ENCODE measurements at regions not wholly inside any gene's neighbourhood (a gene's known extent, or its start where the extent isn't known, plus 50 kb on each side); places are given as distances from the start of the nearest gene placed in this dataset.

DNA sequence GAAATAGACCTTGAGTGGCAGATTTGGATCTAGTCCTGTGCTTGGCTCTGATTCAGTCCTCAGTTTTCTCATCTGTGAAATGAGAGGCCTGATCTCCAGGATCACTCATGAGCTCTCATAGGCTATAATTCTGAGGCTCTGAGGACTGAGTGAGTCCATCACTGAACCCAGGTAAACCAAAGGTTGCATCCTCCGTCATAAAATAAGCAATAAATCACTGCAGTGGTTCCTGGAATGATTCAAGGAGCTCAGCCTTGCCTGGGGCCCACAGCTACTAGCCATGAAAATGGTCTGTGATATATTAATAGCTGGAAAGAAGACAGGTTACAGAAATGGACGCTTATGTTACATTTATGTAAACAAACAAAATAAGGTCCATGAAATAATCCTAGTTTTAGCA is 124.8 kb downstream of the MAP3K7 start:
- H3K27ac Mint-ChIP-seq = no peak overlapping the region
- H3K27me3 Mint-ChIP-seq (ENCODE audit: insufficient read depth, low read depth, poor library complexity) = peaks cover 4% of the 10 kb centered on the region
- Histone ChIP-seq H3K9me2 (ENCODE audit: insufficient read depth) (no peaks in the 10 kb centered on the region), H4K20me1 (replicated peaks; ENCODE audit: insufficient read depth) (no peaks in the 10 kb centered on the region), H3K27me3 (ENCODE audit: insufficient read depth) (no peaks in the 10 kb centered on the region), H3K79me2 (replicated peaks; ENCODE audit: insufficient read depth) (no peaks in the 10 kb centered on the region), H3K4me1 (ENCODE audit: insufficient read depth) (no peaks in the 10 kb centered on the region), H3K27ac (ENCODE audit: low read depth) (no peak overlapping the region), H3K36me3 (ENCODE audit: insufficient read depth) (no peaks in the 10 kb centered on the region), H3K4me3 (no peak overlapping the region), H3K4me2 (no peak overlapping the region), H2AFZ (no peak overlapping the region), H3F3A (replicated peaks; ENCODE audit: low read depth) (no peaks in the 10 kb centered on the region)
- H3K4me3 Mint-ChIP-seq = no peak overlapping the region
- TF ChIP-seq STAT1 (IDR thresholded peaks at IDR 0.05; ENCODE audit: unreplicated experiment) (no peak), POLR2AphosphoS5 (IDR thresholded peaks at IDR 0.05; ENCODE audit: low read depth) (no peak), CREB1 (CRISPR knock-in tag; IDR thresholded peaks at IDR 0.05; ENCODE audit: low read depth) (no peak), EZH2phosphoT487 (IDR thresholded peaks at IDR 0.05; ENCODE audit: unreplicated experiment) (no peak), JUNB (IDR thresholded peaks at IDR 0.05; ENCODE audit: unreplicated experiment) (no peak), CTCF (conservative IDR thresholded peaks at IDR 0.05; ENCODE audit: low read depth in 2 of 2) (no peak), ZNF462 (CRISPR knock-in tag; IDR thresholded peaks at IDR 0.05) (no peak), NANOG (IDR thresholded peaks at IDR 0.05; ENCODE audit: borderline replicate concordance) (no peak), ZNF331 (CRISPR knock-in tag; IDR thresholded peaks at IDR 0.05; ENCODE audit: low read depth) (no peak), ETS1 (IDR thresholded peaks at IDR 0.05) (no peak), EZH2 (IDR thresholded peaks at IDR 0.05; ENCODE audit: low read depth, unreplicated experiment) (no peak), ZNF114 (CRISPR knock-in tag; IDR thresholded peaks at IDR 0.05) (no peak)
- TF ChIP-seq, protein P1, sequence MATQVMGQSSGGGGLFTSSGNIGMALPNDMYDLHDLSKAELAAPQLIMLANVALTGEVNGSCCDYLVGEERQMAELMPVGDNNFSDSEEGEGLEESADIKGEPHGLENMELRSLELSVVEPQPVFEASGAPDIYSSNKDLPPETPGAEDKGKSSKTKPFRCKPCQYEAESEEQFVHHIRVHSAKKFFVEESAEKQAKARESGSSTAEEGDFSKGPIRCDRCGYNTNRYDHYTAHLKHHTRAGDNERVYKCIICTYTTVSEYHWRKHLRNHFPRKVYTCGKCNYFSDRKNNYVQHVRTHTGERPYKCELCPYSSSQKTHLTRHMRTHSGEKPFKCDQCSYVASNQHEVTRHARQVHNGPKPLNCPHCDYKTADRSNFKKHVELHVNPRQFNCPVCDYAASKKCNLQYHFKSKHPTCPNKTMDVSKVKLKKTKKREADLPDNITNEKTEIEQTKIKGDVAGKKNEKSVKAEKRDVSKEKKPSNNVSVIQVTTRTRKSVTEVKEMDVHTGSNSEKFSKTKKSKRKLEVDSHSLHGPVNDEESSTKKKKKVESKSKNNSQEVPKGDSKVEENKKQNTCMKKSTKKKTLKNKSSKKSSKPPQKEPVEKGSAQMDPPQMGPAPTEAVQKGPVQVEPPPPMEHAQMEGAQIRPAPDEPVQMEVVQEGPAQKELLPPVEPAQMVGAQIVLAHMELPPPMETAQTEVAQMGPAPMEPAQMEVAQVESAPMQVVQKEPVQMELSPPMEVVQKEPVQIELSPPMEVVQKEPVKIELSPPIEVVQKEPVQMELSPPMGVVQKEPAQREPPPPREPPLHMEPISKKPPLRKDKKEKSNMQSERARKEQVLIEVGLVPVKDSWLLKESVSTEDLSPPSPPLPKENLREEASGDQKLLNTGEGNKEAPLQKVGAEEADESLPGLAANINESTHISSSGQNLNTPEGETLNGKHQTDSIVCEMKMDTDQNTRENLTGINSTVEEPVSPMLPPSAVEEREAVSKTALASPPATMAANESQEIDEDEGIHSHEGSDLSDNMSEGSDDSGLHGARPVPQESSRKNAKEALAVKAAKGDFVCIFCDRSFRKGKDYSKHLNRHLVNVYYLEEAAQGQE (IDR thresholded peaks at IDR 0.05; ENCODE audit: unreplicated experiment) = no peak
- no peak for DNase-seq (ENCODE audit: low spot score)
- H3K4me1 Mint-ChIP-seq = no peaks in the 10 kb centered on the region; the same call in 2 of the 3 replicates
- H3K36me3 Mint-ChIP-seq (ENCODE audit: low read depth) = no peaks in the 10 kb centered on the region
- peaks cover 8% of the 10 kb centered on the region; the same call in 2 of the 3 replicates for H3K9me3 Mint-ChIP-seq
- ATAC-seq = no peak
